ENCODE measurements at regions not wholly inside any gene's neighbourhood (a gene's known extent, or its start where the extent isn't known, plus 50 kb on each side); places are given as distances from the start of the nearest gene placed in this dataset.
A peak's percentile ranks its signal among the peaks of the same experiment; 100 is the strongest.

DNA sequence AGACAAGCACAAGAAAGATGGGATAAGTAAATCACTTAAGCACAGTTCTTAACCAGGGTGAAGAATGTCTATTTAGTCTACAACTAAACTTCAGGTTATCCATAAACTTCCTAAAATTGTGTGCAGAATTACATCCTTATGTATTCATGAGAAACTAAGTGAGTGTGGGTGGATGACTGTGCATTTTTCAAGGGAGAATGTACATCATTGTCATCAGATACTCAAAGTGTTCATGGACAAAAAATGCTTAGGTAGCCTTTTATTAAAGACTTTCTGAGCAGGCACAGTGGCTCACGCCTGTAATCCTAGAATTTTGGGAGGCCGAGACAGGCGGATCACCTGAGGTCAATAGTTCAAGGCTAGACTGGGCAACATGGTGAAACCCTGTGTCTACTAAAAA is 2023.8 kb downstream of the LRRC4C start:
- POLR2A ChIA-PET: no interaction called here
- CTCF ChIA-PET: no interaction called here
- no peak for TF ChIP-seq TARDBP (IDR thresholded peaks at IDR 0.05)
- no peak for TF ChIP-seq HDGF (IDR thresholded peaks at IDR 0.05; ENCODE audit: borderline replicate concordance)
- no peak for TF ChIP-seq SP1 (IDR thresholded peaks at IDR 0.05)
- no peak for TF ChIP-seq BHLHE40 (IDR thresholded peaks at IDR 0.05; ENCODE audit: borderline replicate concordance)
- no peak for TF ChIP-seq NFRKB (IDR thresholded peaks at IDR 0.05)
- TF ChIP-seq CTBP1 (IDR thresholded peaks at IDR 0.05; ENCODE audit: borderline replicate concordance): no peak
- TF ChIP-seq ZNF384 (IDR thresholded peaks at IDR 0.05): no peak
- TF ChIP-seq L3MBTL2 (conservative IDR thresholded peaks at IDR 0.05): no peak
- TF ChIP-seq, protein P1, sequence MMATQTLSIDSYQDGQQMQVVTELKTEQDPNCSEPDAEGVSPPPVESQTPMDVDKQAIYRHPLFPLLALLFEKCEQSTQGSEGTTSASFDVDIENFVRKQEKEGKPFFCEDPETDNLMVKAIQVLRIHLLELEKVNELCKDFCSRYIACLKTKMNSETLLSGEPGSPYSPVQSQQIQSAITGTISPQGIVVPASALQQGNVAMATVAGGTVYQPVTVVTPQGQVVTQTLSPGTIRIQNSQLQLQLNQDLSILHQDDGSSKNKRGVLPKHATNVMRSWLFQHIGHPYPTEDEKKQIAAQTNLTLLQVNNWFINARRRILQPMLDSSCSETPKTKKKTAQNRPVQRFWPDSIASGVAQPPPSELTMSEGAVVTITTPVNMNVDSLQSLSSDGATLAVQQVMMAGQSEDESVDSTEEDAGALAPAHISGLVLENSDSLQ (IDR thresholded peaks at IDR 0.05): no peak
- TF ChIP-seq SUZ12 (IDR thresholded peaks at IDR 0.05): no peak
- TF ChIP-seq LEF1 (IDR thresholded peaks at IDR 0.05; ENCODE audit: borderline replicate concordance): no peak
- TF ChIP-seq FOXA1 (IDR thresholded peaks at IDR 0.05): no peak
- no peak for TF ChIP-seq FOXK2 (IDR thresholded peaks at IDR 0.05)
- TF ChIP-seq FOXM1 (IDR thresholded peaks at IDR 0.05; ENCODE audit: borderline replicate concordance): no peak
- no peak for TF ChIP-seq ELF4 (IDR thresholded peaks at IDR 0.05)
- TF ChIP-seq ARNT (IDR thresholded peaks at IDR 0.05): no peak
- no peak for DNase-seq (ENCODE audit: extremely low spot score)

- POLR2A ChIA-PET: no interaction called here
- DNase-seq (ENCODE audit: extremely low spot score): no peak
- TF ChIP-seq HDGF (IDR thresholded peaks at IDR 0.05; ENCODE audit: borderline replicate concordance) (no peak), SP1 (IDR thresholded peaks at IDR 0.05) (no peak), BHLHE40 (IDR thresholded peaks at IDR 0.05; ENCODE audit: borderline replicate concordance) (no peak), FOXM1 (IDR thresholded peaks at IDR 0.05; ENCODE audit: borderline replicate concordance) (no peak), L3MBTL2 (conservative IDR thresholded peaks at IDR 0.05) (no peak), ARNT (IDR thresholded peaks at IDR 0.05) (no peak), NFRKB (IDR thresholded peaks at IDR 0.05) (no peak)
- TF ChIP-seq, protein P1 (IDR thresholded peaks at IDR 0.05): no peak
- CTCF ChIA-PET: no interaction called here
Measured at GRCh38 chr11:39434466-39434865, 2025.0 kb downstream of the LRRC4C start.

- ChIA-PET POLR2A (no interaction called here), CTCF (no interaction called here)
- TF ChIP-seq L3MBTL2 (conservative IDR thresholded peaks at IDR 0.05) (no peak), FOXA1 (IDR thresholded peaks at IDR 0.05) (no peak), LEF1 (IDR thresholded peaks at IDR 0.05; ENCODE audit: borderline replicate concordance) (no peak), FOXK2 (IDR thresholded peaks at IDR 0.05) (no peak), SUZ12 (IDR thresholded peaks at IDR 0.05) (no peak), BHLHE40 (IDR thresholded peaks at IDR 0.05; ENCODE audit: borderline replicate concordance) (no peak), ELF4 (IDR thresholded peaks at IDR 0.05) (no peak), SP1 (IDR thresholded peaks at IDR 0.05) (no peak), ARNT (IDR thresholded peaks at IDR 0.05) (no peak), TARDBP (IDR thresholded peaks at IDR 0.05) (no peak)
- no peak for DNase-seq (ENCODE audit: extremely low spot score)
Measured at GRCh38 chr11:39432929-39433328, 2026.5 kb downstream of the LRRC4C start.

DNA sequence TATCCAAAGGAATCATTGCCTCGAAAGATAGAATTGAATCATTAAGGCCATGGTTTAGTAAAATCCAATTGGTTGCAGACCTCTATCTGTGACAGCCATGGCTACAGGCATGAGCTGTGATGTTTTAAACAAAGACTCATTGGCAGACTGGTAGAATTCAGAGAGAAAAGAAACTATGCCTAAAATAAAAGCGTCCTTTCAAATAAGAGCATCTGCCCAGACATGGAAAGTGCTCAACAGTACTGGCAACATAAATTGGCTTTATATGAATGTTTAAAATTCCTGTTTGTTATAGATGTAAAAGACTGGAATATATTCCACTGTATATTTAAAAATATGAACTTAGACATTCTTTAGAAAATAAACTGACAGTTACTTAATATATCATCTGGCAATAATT is 2034.2 kb downstream of the LRRC4C start:
- ChIA-PET CTCF (no interaction called here), POLR2A (no interaction called here)
- DNase-seq (ENCODE audit: extremely low spot score): no peak
- no peak for TF ChIP-seq FOXK2 (IDR thresholded peaks at IDR 0.05)
- no peak for TF ChIP-seq L3MBTL2 (conservative IDR thresholded peaks at IDR 0.05)
- TF ChIP-seq, protein P1 (IDR thresholded peaks at IDR 0.05): no peak
- TF ChIP-seq BHLHE40 (IDR thresholded peaks at IDR 0.05; ENCODE audit: borderline replicate concordance): no peak
- TF ChIP-seq ARNT (IDR thresholded peaks at IDR 0.05): no peak

GRCh38 chr11:39412117-39412516 is 2047.3 kb downstream of the LRRC4C start:
- no peak for TF ChIP-seq ZNF384 (IDR thresholded peaks at IDR 0.05)
- no peak for TF ChIP-seq FOXM1 (IDR thresholded peaks at IDR 0.05; ENCODE audit: borderline replicate concordance)
- TF ChIP-seq FOXK2 (IDR thresholded peaks at IDR 0.05): no peak
- POLR2A ChIA-PET: no interaction called here
- DNase-seq (ENCODE audit: extremely low spot score): no peak
- CTCF ChIA-PET: no interaction called here

DNA sequence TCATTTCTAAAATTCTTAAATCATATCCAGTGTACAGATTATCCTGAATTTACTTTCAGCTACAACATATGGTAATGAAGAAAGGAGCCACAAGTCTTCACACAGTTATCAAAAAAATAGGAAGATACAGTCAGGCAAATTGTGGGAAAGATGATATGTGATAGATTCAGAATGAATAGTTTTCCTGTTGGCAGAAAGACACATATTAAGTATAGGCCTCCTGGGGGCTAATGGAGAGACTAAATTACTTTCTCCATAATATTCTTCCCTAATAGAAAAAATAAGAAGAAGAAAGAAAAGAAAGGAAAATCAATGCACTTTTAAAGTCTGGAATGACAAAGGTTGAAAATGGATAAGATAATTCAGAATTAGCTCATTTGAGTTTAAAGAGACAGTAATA is 2073.5 kb downstream of the LRRC4C start:
- DNase-seq (ENCODE audit: extremely low spot score): no peak
- TF ChIP-seq BHLHE40 (IDR thresholded peaks at IDR 0.05; ENCODE audit: borderline replicate concordance): no peak
- no peak for TF ChIP-seq ZNF384 (IDR thresholded peaks at IDR 0.05)
- no peak for TF ChIP-seq FOXA1 (IDR thresholded peaks at IDR 0.05)
- POLR2A ChIA-PET: no interaction called here
- CTCF ChIA-PET: no interaction called here

GRCh38 chr11:39374963-39375698 is 2084.3 kb downstream of the LRRC4C start:
- TF ChIP-seq HDGF (IDR thresholded peaks at IDR 0.05; ENCODE audit: borderline replicate concordance) (no peak), ARNT (IDR thresholded peaks at IDR 0.05) (no peak), CTBP1 (IDR thresholded peaks at IDR 0.05; ENCODE audit: borderline replicate concordance) (no peak), FOXA1 (IDR thresholded peaks at IDR 0.05) (no peak), TARDBP (IDR thresholded peaks at IDR 0.05) (no peak), L3MBTL2 (conservative IDR thresholded peaks at IDR 0.05) (no peak), LEF1 (IDR thresholded peaks at IDR 0.05; ENCODE audit: borderline replicate concordance) (no peak), NFRKB (IDR thresholded peaks at IDR 0.05) (no peak), SP1 (IDR thresholded peaks at IDR 0.05) (no peak), ELF4 (IDR thresholded peaks at IDR 0.05) (no peak), FOXK2 (IDR thresholded peaks at IDR 0.05) (no peak), FOXM1 (IDR thresholded peaks at IDR 0.05; ENCODE audit: borderline replicate concordance) (no peak), BHLHE40 (IDR thresholded peaks at IDR 0.05; ENCODE audit: borderline replicate concordance) (no peak), SUZ12 (IDR thresholded peaks at IDR 0.05) (no peak), ZNF384 (IDR thresholded peaks at IDR 0.05) (no peak)
- TF ChIP-seq, protein P1 (IDR thresholded peaks at IDR 0.05): no peak
- ChIA-PET CTCF (interaction anchor here (0.6 kb wide), 1 partner anchor 429 kb away, joined by 3 read pairs; no protein-coding TSS in a partner anchor), POLR2A (no interaction called here)
- DNase-seq (ENCODE audit: extremely low spot score): peak; percentile 8
